ENCODE measurements at regions not wholly inside any gene's neighbourhood (a gene's known extent, or its start where the extent isn't known, plus 50 kb on each side); places are given as distances from the start of the nearest gene placed in this dataset.
"Not testable (repeated sequence)": the region's sequence is repeated elsewhere in the genome, so short reads cannot be mapped to it uniquely, and the experiment has no call there.

DNA sequence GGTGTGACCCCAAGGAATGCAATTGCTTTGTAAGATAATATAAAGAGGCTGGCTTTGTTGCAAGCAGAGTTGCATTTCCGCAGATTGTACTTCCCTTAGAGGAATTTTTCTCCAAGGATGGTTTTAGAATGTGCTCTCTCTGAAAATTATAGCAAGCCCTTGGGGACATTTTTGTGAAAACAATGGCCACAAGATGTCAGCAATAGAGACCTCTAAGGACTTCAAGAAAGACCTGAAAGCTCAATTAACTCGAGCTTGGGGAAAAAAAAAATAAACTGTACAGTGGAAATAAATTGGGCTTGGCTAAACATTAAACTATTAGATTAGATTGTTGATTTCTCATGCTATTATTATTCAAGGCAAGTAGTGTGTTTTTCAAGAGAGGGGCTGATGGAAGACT is 81.3 kb upstream of the KYNU start:
- no peaks in the 10 kb centered on the region for H3K36me3 ChIP-seq (ENCODE audit: control insufficient read depth, insufficient read depth, low read length)
- WGBS (ENCODE audit: insufficient coverage, insufficient read length) = no CpG with 5 or more reads among the region's 2 CpGs
- no peak overlapping the region for H3K4me3 ChIP-seq (ENCODE audit: low read length)
- H3K27ac ChIP-seq (ENCODE audit: low read length) = no peak overlapping the region
- DNase-seq (ENCODE audit: low read depth, low spot score) = no peak
- H3K27me3 ChIP-seq (ENCODE audit: control insufficient read depth, insufficient read depth, low read length) = no peaks in the 10 kb centered on the region
- no peaks in the 10 kb centered on the region for H3K9me3 ChIP-seq (ENCODE audit: control insufficient read depth, insufficient read depth, low read length)
- no peaks in the 10 kb centered on the region for H3K4me1 ChIP-seq (ENCODE audit: control insufficient read depth, insufficient read depth, low read length)

DNA sequence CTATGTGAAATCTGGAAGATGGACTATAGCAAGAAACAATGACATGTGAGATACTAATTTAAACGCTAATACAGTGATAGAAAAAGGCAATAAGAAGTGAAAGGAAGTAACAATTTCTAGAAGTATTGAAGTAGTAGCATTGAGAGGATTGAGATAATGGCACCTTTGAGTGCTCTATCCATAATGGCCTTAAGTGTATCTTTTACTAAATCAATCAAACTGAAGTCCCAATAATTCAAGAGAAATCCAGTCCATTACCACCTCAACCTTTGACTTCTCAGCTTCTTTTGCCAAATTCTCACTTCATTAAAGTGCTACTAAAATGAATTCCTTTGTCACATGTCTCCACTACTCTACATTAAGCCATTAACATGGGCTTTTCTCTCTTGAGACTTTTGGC is 82.6 kb upstream of the KYNU start:
- Histone ChIP-seq H3K36me3 (ENCODE audit: control insufficient read depth, insufficient read depth, low read length) (no peaks in the 10 kb centered on the region), H3K4me3 (ENCODE audit: low read length) (no peak overlapping the region), H3K27me3 (ENCODE audit: control insufficient read depth, insufficient read depth, low read length) (no peaks in the 10 kb centered on the region), H3K9me3 (ENCODE audit: control insufficient read depth, insufficient read depth, low read length) (no peaks in the 10 kb centered on the region), H3K27ac (ENCODE audit: low read length) (no peak overlapping the region), H3K4me1 (ENCODE audit: control insufficient read depth, insufficient read depth, low read length) (no peaks in the 10 kb centered on the region)
- no peak for DNase-seq (ENCODE audit: low read depth, low spot score)
- WGBS (ENCODE audit: insufficient coverage, insufficient read length) = no CpG with 5 or more reads among the region's 1 CpG

DNA sequence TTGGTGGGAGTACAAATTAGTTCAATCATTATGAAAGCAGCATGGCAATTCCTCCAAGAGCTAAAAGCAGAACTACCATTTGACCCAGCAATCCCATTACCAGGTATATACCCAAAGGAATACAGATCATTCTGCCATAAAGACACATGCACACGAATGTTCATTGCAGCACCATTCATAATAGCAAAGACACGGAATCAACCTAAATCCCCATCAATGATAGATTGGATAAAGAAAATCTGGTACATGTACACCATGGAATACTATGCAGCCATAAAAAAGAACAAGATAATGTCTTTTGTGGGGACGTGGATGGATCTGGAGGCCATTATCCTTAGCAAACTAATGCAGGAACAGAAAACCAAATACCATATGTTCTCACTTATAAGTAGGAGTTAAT is 85.1 kb upstream of the KYNU start:
- H3K4me3 ChIP-seq (ENCODE audit: low read length); H3K4me1 ChIP-seq (ENCODE audit: control insufficient read depth, insufficient read depth, low read length); H3K9me3 ChIP-seq (ENCODE audit: control insufficient read depth, insufficient read depth, low read length); DNase-seq (ENCODE audit: low read depth, low spot score); H3K27ac ChIP-seq (ENCODE audit: low read length); H3K27me3 ChIP-seq (ENCODE audit: control insufficient read depth, insufficient read depth, low read length); H3K36me3 ChIP-seq (ENCODE audit: control insufficient read depth, insufficient read depth, low read length): not testable (repeated sequence)
- WGBS (ENCODE audit: insufficient coverage, insufficient read length) = no CpG with 5 or more reads among the region's 3 CpGs

DNA sequence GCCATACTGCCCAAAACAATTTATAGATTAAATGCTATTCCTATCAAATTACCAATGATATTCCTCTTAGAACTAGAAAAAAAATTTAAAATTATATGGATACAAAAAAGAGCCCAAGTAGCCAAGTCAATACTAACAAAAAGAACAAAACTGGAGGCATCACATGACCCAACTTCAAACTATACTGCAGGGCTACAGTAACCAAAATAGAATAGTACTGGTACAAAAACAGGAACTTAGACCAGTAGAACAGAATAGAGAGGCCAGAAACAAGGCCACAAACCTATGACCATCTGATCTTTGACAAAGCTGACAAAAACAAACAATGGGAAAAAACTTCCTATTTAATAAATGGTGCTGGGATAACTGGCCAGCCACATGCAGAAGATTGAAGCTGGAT is 86.1 kb upstream of the KYNU start:
- H3K4me3 ChIP-seq (ENCODE audit: low read length) = no peak overlapping the region
- no peaks in the 10 kb centered on the region for H3K27me3 ChIP-seq (ENCODE audit: control insufficient read depth, insufficient read depth, low read length)
- DNase-seq (ENCODE audit: low read depth, low spot score) = no peak
- no peak overlapping the region for H3K27ac ChIP-seq (ENCODE audit: low read length)
- no peaks in the 10 kb centered on the region for H3K36me3 ChIP-seq (ENCODE audit: control insufficient read depth, insufficient read depth, low read length)
- H3K9me3 ChIP-seq (ENCODE audit: control insufficient read depth, insufficient read depth, low read length) = no peaks in the 10 kb centered on the region
- no peaks in the 10 kb centered on the region for H3K4me1 ChIP-seq (ENCODE audit: control insufficient read depth, insufficient read depth, low read length)

DNA sequence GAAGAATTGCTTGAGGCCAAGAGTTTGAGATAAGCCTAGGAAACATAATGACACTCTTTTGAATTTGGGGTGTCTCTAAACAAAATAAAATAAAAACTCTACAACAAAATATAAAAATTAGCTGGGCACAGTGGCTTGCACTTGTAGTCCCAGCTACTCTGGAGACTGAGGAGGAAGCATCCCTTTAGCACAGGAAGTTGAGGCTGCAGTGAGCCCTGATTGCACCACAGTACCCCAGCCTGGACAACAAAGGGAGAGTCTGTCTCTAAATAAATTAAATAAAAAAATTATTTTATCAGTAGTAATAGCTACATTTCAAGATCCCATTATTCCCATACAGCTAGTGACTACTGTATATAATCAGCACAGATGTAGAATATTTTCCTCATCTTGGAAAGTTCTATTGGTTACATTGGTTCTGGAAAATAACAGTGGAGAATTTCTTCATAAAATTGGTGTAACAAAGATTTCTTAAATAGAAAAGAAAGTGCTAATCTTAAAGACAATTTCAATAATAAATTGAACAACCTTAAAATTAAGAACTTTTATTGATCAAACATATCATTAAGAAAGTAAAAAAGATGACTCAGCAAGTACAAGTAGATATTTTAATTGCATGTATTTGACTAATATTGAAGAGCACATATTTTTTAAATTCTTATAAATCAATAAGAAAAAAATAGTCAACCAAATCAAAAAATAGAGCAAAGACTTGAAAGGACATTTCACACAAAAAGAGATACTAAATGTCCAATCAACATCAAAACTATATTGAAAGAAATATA is 90.4 kb upstream of the KYNU start:
- DNase-seq (ENCODE audit: low read depth, low spot score) = no peak
- H3K4me3 ChIP-seq (ENCODE audit: low read length) = no peak overlapping the region

DNA sequence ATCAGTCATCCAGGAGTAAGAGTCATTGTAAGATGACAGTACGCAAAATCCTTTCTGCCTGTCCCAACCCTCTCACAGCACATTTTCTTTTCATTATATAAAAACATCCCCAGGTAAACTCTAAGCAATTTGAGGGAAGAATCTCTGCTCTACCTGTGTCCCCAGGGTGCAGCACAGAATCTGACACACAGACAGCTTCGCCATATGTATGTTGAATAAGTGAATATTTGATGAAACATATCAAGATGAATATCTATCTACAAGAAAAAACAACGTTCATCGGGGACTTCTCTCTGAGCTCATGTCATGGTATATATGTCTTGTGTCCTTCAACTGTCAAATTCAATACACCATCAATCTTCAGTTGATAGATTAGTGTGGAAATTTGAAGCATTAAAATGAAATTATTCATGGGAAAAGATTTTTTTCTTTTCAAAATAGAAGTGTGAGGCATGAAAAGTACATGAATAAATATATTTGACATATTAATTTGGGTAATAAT is 94.5 kb upstream of the KYNU start:
- no peak for DNase-seq (ENCODE audit: low read depth, low spot score)
- Histone ChIP-seq H3K4me1 (ENCODE audit: control insufficient read depth, insufficient read depth, low read length) (no peaks in the 10 kb centered on the region), H3K4me3 (ENCODE audit: low read length) (no peak overlapping the region), H3K27me3 (ENCODE audit: control insufficient read depth, insufficient read depth, low read length) (no peaks in the 10 kb centered on the region), H3K27ac (ENCODE audit: low read length) (no peak overlapping the region), H3K36me3 (ENCODE audit: control insufficient read depth, insufficient read depth, low read length) (no peaks in the 10 kb centered on the region), H3K9me3 (ENCODE audit: control insufficient read depth, insufficient read depth, low read length) (no peaks in the 10 kb centered on the region)
- no CpG with 5 or more reads among the region's 4 CpGs for WGBS (ENCODE audit: insufficient coverage, insufficient read length)

More for the DNA sequence above, 90.4 kb upstream of the KYNU start:
- no peak overlapping the region for H3K27ac ChIP-seq (ENCODE audit: low read length)
- H3K36me3 ChIP-seq (ENCODE audit: control insufficient read depth, insufficient read depth, low read length) = no peaks in the 10 kb centered on the region
- no peaks in the 10 kb centered on the region for H3K4me1 ChIP-seq (ENCODE audit: control insufficient read depth, insufficient read depth, low read length)
- H3K9me3 ChIP-seq (ENCODE audit: control insufficient read depth, insufficient read depth, low read length) = no peaks in the 10 kb centered on the region
- H3K27me3 ChIP-seq (ENCODE audit: control insufficient read depth, insufficient read depth, low read length) = no peaks in the 10 kb centered on the region

DNA sequence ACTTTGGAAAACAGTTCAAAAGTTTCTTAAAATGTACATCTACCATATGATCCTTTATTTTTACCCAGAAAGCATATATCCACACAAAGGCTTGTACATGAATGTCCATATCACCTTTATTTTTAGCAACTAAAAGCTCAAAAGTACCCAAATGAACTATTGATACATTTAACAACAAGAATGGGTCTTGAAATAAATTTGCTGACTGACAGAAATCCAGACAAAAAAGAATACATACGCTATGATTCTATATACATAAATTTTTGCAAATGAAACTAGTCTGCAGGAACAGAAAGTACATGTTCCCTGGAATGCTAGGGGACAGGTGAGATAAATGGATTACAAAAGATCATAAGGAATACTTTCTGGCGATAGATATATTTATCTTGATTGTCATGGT is 96.3 kb upstream of the KYNU start:
- no peaks in the 10 kb centered on the region for H3K27me3 ChIP-seq (ENCODE audit: control insufficient read depth, insufficient read depth, low read length)
- H3K4me1 ChIP-seq (ENCODE audit: control insufficient read depth, insufficient read depth, low read length) = no peaks in the 10 kb centered on the region
- H3K4me3 ChIP-seq (ENCODE audit: low read length) = no peak overlapping the region
- no peak for DNase-seq (ENCODE audit: low read depth, low spot score)
- WGBS (ENCODE audit: insufficient coverage, insufficient read length) = no CpG with 5 or more reads among the region's 2 CpGs
- H3K36me3 ChIP-seq (ENCODE audit: control insufficient read depth, insufficient read depth, low read length) = no peaks in the 10 kb centered on the region
- no peak overlapping the region for H3K27ac ChIP-seq (ENCODE audit: low read length)
- no peaks in the 10 kb centered on the region for H3K9me3 ChIP-seq (ENCODE audit: control insufficient read depth, insufficient read depth, low read length)

DNA sequence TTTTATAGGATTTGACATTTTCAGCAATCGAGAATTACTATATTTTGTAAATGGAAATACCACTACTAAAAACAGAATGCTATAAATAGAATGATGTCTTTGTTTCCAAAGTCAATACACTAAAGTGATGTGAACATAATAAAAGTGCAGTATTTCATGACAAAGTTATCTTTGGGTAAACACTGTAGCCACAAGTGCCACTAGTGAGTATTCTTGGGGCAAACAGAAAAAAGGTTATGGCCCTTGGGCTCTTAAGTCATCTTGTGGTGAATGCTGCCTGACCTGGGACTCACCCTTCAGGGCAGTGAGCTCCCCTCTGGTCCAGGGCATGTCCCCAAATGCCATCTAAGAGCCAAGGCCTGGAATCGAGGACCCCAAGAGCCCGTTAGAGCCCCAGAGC is 99.2 kb upstream of the KYNU start:
- WGBS (ENCODE audit: insufficient coverage, insufficient read length) = no CpG with 5 or more reads among the region's 3 CpGs
- Histone ChIP-seq H3K4me3 (ENCODE audit: low read length) (no peak overlapping the region), H3K27ac (ENCODE audit: low read length) (no peak overlapping the region), H3K36me3 (ENCODE audit: control insufficient read depth, insufficient read depth, low read length) (no peaks in the 10 kb centered on the region), H3K27me3 (ENCODE audit: control insufficient read depth, insufficient read depth, low read length) (no peaks in the 10 kb centered on the region), H3K4me1 (ENCODE audit: control insufficient read depth, insufficient read depth, low read length) (no peaks in the 10 kb centered on the region), H3K9me3 (ENCODE audit: control insufficient read depth, insufficient read depth, low read length) (no peaks in the 10 kb centered on the region)
- no peak for DNase-seq (ENCODE audit: low read depth, low spot score)

DNA sequence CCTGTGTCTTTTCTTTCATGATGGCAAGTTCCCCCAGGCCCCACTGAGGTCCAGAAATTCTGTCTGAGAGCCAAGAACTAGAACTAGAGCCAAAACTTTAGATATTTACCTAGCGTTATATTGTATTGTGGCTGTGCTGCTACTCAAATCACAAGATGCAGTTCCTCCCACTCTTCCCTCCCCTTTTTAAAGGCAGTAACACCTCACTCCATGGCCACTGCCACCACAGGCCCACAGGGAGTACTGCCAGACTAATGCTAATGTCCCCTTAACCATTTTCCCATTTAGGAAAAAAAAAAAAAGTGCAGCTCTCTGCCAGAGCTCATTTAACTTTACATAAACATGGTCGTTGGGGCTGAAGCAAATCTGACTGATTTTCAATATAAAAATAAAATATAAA is 99.7 kb upstream of the KYNU start:
- no peak overlapping the region for H3K27ac ChIP-seq (ENCODE audit: low read length)
- DNase-seq (ENCODE audit: low read depth, low spot score) = no peak
- WGBS (ENCODE audit: insufficient coverage, insufficient read length) = no CpG with 5 or more reads among the region's 2 CpGs

DNA sequence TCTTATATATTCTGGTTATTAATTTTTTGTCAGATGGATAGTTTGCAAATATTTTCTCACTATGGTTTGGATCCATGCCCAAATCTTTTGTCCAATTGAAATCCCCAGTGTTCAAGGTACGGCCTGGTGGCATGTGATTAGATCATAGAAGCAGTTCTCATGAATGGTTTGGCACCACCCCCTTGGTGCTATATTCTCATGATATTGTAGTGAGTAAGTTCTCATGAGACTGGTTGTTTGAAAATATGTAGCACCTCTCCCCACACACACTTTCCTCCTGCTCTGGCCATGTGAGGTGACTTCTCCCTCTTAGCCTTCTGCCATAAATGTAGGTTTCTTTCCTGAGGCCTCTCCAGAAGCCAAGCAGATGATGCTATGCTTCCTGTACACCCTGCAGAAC is 107.7 kb upstream of the KYNU start:
- no CpG with 5 or more reads among the region's 1 CpG for WGBS (ENCODE audit: insufficient coverage, insufficient read length)
- Histone ChIP-seq H3K4me1 (ENCODE audit: control insufficient read depth, insufficient read depth, low read length) (no peaks in the 10 kb centered on the region), H3K27me3 (ENCODE audit: control insufficient read depth, insufficient read depth, low read length) (no peaks in the 10 kb centered on the region), H3K9me3 (ENCODE audit: control insufficient read depth, insufficient read depth, low read length) (no peaks in the 10 kb centered on the region; the same call in 1 of the 2 replicates), H3K4me3 (ENCODE audit: low read length) (no peak overlapping the region), H3K36me3 (ENCODE audit: control insufficient read depth, insufficient read depth, low read length) (no peaks in the 10 kb centered on the region; the same call in 1 of the 2 replicates), H3K27ac (ENCODE audit: low read length) (no peak overlapping the region)
- no peak for DNase-seq (ENCODE audit: low read depth, low spot score)

More for the DNA sequence above, 99.7 kb upstream of the KYNU start:
- no peaks in the 10 kb centered on the region for H3K27me3 ChIP-seq (ENCODE audit: control insufficient read depth, insufficient read depth, low read length)
- H3K36me3 ChIP-seq (ENCODE audit: control insufficient read depth, insufficient read depth, low read length) = no peaks in the 10 kb centered on the region
- H3K4me3 ChIP-seq (ENCODE audit: low read length) = no peak overlapping the region
- no peaks in the 10 kb centered on the region for H3K9me3 ChIP-seq (ENCODE audit: control insufficient read depth, insufficient read depth, low read length)
- no peaks in the 10 kb centered on the region for H3K4me1 ChIP-seq (ENCODE audit: control insufficient read depth, insufficient read depth, low read length)

DNA sequence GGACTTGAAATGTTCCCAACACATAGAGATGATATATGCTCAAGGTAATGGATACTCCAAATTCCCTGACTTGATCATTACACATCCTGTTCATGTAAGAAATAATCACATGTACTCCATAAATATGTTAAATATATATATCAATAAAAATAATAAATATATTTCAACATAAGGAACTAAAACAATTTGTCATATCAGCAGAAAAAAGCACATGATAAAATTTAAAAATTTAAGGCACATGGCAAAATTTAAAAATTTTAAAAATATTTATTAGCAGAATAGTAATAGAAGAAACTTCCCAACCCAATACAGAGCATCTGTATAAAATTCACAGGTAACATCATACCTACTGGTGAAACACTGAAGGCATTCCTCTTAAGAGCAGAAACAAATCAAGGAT is 109.6 kb upstream of the KYNU start:
- H3K9me3 ChIP-seq (ENCODE audit: control insufficient read depth, insufficient read depth, low read length) = no peaks in the 10 kb centered on the region; the same call in 1 of the 2 replicates
- H3K4me3 ChIP-seq (ENCODE audit: low read length) = no peak overlapping the region
- H3K27ac ChIP-seq (ENCODE audit: low read length) = no peak overlapping the region
- no peaks in the 10 kb centered on the region; the same call in 1 of the 2 replicates for H3K36me3 ChIP-seq (ENCODE audit: control insufficient read depth, insufficient read depth, low read length)
- no peaks in the 10 kb centered on the region for H3K4me1 ChIP-seq (ENCODE audit: control insufficient read depth, insufficient read depth, low read length)
- H3K27me3 ChIP-seq (ENCODE audit: control insufficient read depth, insufficient read depth, low read length) = no peaks in the 10 kb centered on the region
- DNase-seq (ENCODE audit: low read depth, low spot score) = no peak
